ENCODE measurements at regions not wholly inside any gene's neighbourhood (a gene's known extent, or its start where the extent isn't known, plus 50 kb on each side); places are given as distances from the start of the nearest gene placed in this dataset.

- no peak for DNase-seq (ENCODE audit: low spot score)
- in situ Hi-C loops (cut with HindIII; ENCODE audit: low sequenced_read_pairs): no loop called here
Observed at GRCh38 chr3:31445701-31446100, 87.0 kb upstream of the STT3B start.

- in situ Hi-C loops (cut with HindIII; ENCODE audit: low sequenced_read_pairs): no loop called here
- no peak for DNase-seq (ENCODE audit: low spot score)
Observed at GRCh38 chr3:31448035-31448881, 84.5 kb upstream of the STT3B start.

- DNase-seq (ENCODE audit: low spot score): no peak
- in situ Hi-C loops (cut with HindIII; ENCODE audit: low sequenced_read_pairs): no loop called here
Observed at GRCh38 chr3:31448882-31449243, 83.9 kb upstream of the STT3B start.

DNA sequence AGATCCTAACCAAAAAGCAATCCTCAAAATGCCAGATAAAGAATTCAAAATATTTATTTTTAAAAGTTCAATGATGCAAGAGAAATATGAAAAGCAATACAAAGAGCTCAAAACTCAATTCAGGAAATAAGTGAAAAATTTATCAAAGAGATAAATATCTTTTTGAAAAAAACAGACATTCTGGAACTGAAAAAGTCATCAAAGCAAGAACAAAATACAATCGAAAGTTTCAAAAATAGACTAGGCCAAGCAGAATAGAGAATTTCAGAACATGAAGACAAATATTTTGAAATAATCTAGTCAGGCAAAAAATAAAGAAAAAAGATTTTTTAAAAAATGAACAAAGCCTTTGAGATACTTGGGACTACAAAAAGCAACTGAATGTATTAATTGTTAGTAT lies 83.4 kb upstream of the STT3B start:
- in situ Hi-C loops (cut with HindIII; ENCODE audit: low sequenced_read_pairs): no loop called here
- DNase-seq (ENCODE audit: low spot score): no peak

GRCh38 chr3:31450345-31450744 lies 82.4 kb upstream of the STT3B start:
- in situ Hi-C loops (cut with HindIII; ENCODE audit: low sequenced_read_pairs): no loop called here
- DNase-seq (ENCODE audit: low spot score): no peak

- no peak for DNase-seq (ENCODE audit: low spot score)
Observed at GRCh38 chr3:31452495-31453106, 80.1 kb upstream of the STT3B start.

GRCh38 chr3:31453430-31453829 lies 79.3 kb upstream of the STT3B start:
- in situ Hi-C loops (cut with HindIII; ENCODE audit: low sequenced_read_pairs): no loop called here
- DNase-seq (ENCODE audit: low spot score): no peak

More at GRCh38 chr3:31452495-31453106, 80.1 kb upstream of the STT3B start:
- in situ Hi-C loops (cut with HindIII; ENCODE audit: low sequenced_read_pairs): no loop called here

GRCh38 chr3:31455524-31455923 lies 77.2 kb upstream of the STT3B start:
- in situ Hi-C loops (cut with HindIII; ENCODE audit: low sequenced_read_pairs): no loop called here

GRCh38 chr3:31456373-31456772 lies 76.4 kb upstream of the STT3B start:
- in situ Hi-C loops (cut with HindIII; ENCODE audit: low sequenced_read_pairs): no loop called here
- no peak for DNase-seq (ENCODE audit: low spot score)

More at GRCh38 chr3:31455524-31455923, 77.2 kb upstream of the STT3B start:
- DNase-seq (ENCODE audit: low spot score): no peak

DNA sequence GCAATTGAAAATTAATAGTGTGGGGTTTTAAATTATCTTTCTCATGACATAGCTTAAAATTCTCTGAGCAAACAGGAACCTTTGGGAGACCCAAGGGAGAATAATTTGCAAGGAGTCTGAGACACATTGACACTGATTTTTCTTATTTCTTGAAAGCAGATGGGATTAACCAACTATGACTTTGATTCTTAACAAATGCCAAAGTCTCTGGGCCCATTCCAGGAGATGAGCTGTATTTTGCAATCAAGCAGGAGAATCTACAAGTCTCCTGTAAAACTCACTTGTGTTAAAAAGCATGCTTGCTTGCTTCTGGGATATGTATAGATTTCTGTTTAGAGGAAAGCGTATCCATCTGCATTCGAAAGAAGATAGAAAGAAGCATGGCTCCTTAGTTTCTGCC lies 71.3 kb upstream of the STT3B start:
- DNase-seq (ENCODE audit: low spot score): no peak
- in situ Hi-C loops (cut with HindIII; ENCODE audit: low sequenced_read_pairs): no loop called here

- in situ Hi-C loops (cut with HindIII; ENCODE audit: low sequenced_read_pairs): no loop called here
- no peak for DNase-seq (ENCODE audit: low spot score)
Observed at GRCh38 chr3:31462050-31462569, 70.6 kb upstream of the STT3B start.

DNA sequence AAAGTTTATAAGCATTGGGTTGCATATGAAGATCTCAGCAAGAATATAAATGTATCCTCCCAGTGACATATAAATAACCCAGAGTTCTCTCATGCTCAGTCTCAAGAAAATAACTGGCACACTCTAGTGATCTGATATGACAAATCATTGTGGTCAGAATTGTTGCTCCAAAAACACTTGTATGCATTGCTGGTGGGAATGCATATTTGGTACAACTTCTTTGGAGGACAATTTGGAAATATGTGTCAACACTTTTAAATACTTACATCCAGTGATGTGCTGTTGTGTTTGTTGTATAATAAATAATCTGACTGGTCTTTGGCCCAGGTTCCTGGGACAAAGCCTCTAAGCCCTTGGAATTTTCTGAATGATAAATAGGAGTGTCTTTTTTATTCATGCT lies 66.7 kb upstream of the STT3B start:
- in situ Hi-C loops (cut with HindIII; ENCODE audit: low sequenced_read_pairs): no loop called here
- DNase-seq (ENCODE audit: low spot score): no peak

DNA sequence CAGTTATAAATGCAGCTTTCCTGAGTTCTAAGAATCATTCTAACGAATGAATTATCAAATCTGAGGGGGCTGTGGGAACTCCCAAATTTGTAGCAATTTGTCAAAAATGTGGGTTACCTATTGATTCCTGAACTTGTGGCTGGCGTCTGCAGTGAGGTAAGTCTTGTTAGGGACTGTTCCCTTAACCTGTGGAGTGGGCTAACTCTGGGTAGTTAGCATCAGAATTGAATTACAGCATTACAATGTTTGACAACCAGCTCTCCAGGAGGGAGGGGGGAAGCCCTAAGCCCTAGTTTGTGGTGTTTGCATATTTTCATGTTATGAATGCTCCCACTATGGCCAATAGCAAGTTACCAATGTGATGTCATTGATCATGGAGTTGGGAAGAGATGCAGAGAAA lies 65.9 kb upstream of the STT3B start:
- in situ Hi-C loops (cut with HindIII; ENCODE audit: low sequenced_read_pairs): no loop called here

GRCh38 chr3:31468433-31468832 lies 64.3 kb upstream of the STT3B start:
- no peak for DNase-seq (ENCODE audit: low spot score)
- in situ Hi-C loops (cut with HindIII; ENCODE audit: low sequenced_read_pairs): no loop called here

More for the DNA sequence above, 65.9 kb upstream of the STT3B start:
- no peak for DNase-seq (ENCODE audit: low spot score)

GRCh38 chr3:31469385-31469784 lies 63.3 kb upstream of the STT3B start:
- in situ Hi-C loops (cut with HindIII; ENCODE audit: low sequenced_read_pairs): no loop called here

DNA sequence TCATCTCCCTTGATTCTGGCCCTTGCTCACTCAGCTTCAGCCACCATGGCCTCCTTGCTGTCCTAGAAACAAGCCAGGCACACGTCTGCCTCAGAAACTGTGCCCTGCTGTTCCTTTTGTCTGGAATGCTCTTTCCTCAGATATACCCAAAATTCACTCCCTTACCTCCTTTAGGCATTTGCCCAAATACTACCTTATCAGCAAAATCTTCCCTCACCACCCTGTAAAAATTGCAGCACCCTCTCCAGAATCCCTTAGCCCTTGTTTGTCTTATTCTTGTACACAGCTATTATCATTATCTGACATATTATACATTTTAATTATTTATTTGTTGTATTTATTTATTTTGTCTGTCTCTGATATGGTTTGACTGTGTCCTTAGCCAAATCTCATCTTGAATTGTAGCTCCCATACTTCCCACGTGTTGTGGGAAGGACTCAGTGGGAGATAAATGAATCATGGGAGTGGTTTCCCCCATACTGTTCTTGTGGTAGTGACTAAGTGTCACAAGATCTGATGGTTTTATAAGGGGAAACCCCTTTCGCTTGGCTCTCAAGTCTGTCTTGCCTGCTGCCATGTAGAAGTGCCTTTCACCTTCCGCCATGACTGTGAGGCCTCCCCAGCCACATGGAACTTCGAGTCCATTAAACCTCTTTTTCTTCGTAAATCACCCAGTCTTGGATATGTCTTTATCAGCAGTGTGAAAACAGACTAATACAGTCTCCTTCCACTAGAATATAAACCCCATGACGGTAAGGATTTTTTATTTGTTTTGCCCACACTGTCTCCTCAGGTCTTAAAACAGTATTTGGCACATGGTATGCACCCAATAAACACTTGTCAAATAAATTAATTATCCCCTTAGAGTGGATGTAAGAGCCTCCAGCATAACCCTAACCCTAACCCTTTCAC lies 60.0 kb upstream of the STT3B start:
- no peak for DNase-seq (ENCODE audit: low spot score)
- in situ Hi-C loops (cut with HindIII; ENCODE audit: low sequenced_read_pairs): no loop called here

More at GRCh38 chr3:31469385-31469784, 63.3 kb upstream of the STT3B start:
- no peak for DNase-seq (ENCODE audit: low spot score)

- no peak for DNase-seq (ENCODE audit: low spot score)
Observed at GRCh38 chr3:31476209-31476608, 56.5 kb upstream of the STT3B start.

GRCh38 chr3:31479431-31479830 lies 53.3 kb upstream of the STT3B start:
- DNase-seq (ENCODE audit: low spot score): no peak
- in situ Hi-C loops (cut with HindIII; ENCODE audit: low sequenced_read_pairs): no loop called here

More at GRCh38 chr3:31476209-31476608, 56.5 kb upstream of the STT3B start:
- in situ Hi-C loops (cut with HindIII; ENCODE audit: low sequenced_read_pairs): no loop called here

- in situ Hi-C loops (cut with HindIII; ENCODE audit: low sequenced_read_pairs): no loop called here
- no peak for DNase-seq (ENCODE audit: low spot score)
Observed at GRCh38 chr3:31481697-31482096, 51.0 kb upstream of the STT3B start.

Measured in G401 (cell line).